ENCODE measurements at regions not wholly inside any gene's neighbourhood (a gene's known extent, or its start where the extent isn't known, plus 50 kb on each side); places are given as distances from the start of the nearest gene placed in this dataset.

DNA sequence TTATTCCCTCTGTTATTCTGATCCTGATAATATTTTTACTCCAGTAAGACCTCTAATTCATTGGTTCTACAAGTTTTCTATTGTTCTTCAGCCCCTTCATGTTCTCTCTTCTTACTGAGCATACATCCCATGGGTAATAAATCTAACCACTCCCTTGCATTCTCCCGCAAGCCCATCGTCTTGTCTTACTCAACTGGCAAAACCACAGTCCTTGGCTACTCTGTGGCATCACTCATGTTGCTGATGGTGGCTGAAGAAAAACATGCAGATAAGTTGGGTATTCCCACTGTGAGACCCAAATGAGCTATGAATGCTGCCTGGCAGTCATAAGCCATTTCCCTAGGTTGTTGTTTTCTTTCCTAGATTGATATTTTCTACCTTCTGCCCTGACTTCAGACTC is 402.2 kb upstream of the AADAT start:
- TF ChIP-seq YY1 (IDR thresholded peaks at IDR 0.05; ENCODE audit: insufficient read depth, insufficient read length): no peak
- no peak for TF ChIP-seq SUZ12 (IDR thresholded peaks at IDR 0.05; ENCODE audit: extremely low read depth, insufficient read depth, insufficient read length)
- no peak for TF ChIP-seq ZNF274 (IDR thresholded peaks at IDR 0.05; ENCODE audit: low read depth, low read length)

Measured in NT2/D1 (cell line).